KMS-11 (cell line): ENCODE measurements at regions not wholly inside any gene's neighbourhood (a gene's known extent, or its start where the extent isn't known, plus 50 kb on each side); places are given as distances from the start of the nearest gene placed in this dataset.

ENCODE experiments used
- H2AFZ ChIP-seq: fragments of 200-600 bp; sonication (generic); 2 replicates; pipeline ENCODE4 v1.6.1; 2016; ENCODE audit warnings: antibody characterized with exemption, mixed run types, low read depth
- H3K27ac ChIP-seq: fragments of 200-600 bp; sonication (generic); 2 replicates; pipeline ENCODE4 v1.6.1; 2016; ENCODE audit warnings: mild to moderate bottlenecking, mixed run types
- H3K27me3 ChIP-seq: fragments of 200-600 bp; sonication (generic); 2 replicates; pipeline ENCODE4 v1.6.1; 2017; ENCODE audit warnings: mild to moderate bottlenecking, low read depth, mixed run types, moderate library complexity; ENCODE audit not compliant: insufficient read depth
- H3K36me3 ChIP-seq: fragments of 200-600 bp; sonication (generic); 2 replicates; pipeline ENCODE4 v1.6.1; 2017; ENCODE audit warnings: mild to moderate bottlenecking, mixed run types; ENCODE audit not compliant: insufficient read depth
- H3K4me1 ChIP-seq: fragments of 200-600 bp; sonication (generic); 2 replicates; pipeline ENCODE4 v1.6.1; 2016; ENCODE audit warnings: mild to moderate bottlenecking, low read depth, mixed run types; ENCODE audit not compliant: poor library complexity, severe bottlenecking
- H3K4me2 ChIP-seq: fragments of 200-600 bp; sonication (generic); 2 replicates; pipeline ENCODE4 v1.7.0; 2016; ENCODE audit warnings: mild to moderate bottlenecking, mixed run types
- H3K4me3 ChIP-seq: fragments of 200-600 bp; sonication (generic); IDR thresholded peaks from 2 replicates; pipeline ENCODE4 v1.6.1; 2017; ENCODE audit warnings: low read depth, low read length, mixed read lengths; ENCODE audit not compliant: insufficient read depth
- H3K79me2 ChIP-seq: fragments of 200-600 bp; sonication (generic); 2 replicates; pipeline ENCODE4 v1.6.1; 2016; ENCODE audit warnings: low read depth, mixed run types; ENCODE audit not compliant: insufficient read depth
- H3K9ac ChIP-seq: fragments of 200-600 bp; sonication (generic); 2 replicates; pipeline ENCODE4 v1.6.1; 2016; ENCODE audit warnings: mild to moderate bottlenecking, mixed run types
- H4K20me1 ChIP-seq: fragments of 200-600 bp; sonication (generic); 2 replicates; pipeline ENCODE4 v1.6.1; 2016; ENCODE audit warnings: mild to moderate bottlenecking, mixed run types; ENCODE audit not compliant: insufficient read depth
- CTCF ChIP-seq: fragments of 200-600 bp; sonication (generic); conservative IDR thresholded peaks from 2 replicates; pipeline ENCODE4 v1.6.1; 2017; ENCODE audit warnings: low read depth, mild to moderate bottlenecking, antibody characterized with exemption, low read length, moderate library complexity, mixed read lengths

GRCh38 chr18:51545446-51545845, 348.0 kb upstream of the MEX3C start:
- Histone ChIP-seq H3K4me1 (no peaks in the 10 kb centered on the region), H3K27ac (no peak overlapping the region), H3K4me3 (no peak overlapping the region), H2AFZ (no peak overlapping the region), H3K79me2 (no peaks in the 10 kb centered on the region), H3K27me3 (no peaks in the 10 kb centered on the region), H3K36me3 (no peaks in the 10 kb centered on the region), H3K9ac (no peak overlapping the region), H4K20me1 (no peaks in the 10 kb centered on the region), H3K4me2 (no peak overlapping the region)
- no peak for TF ChIP-seq CTCF

- Histone ChIP-seq H3K79me2 (no peaks in the 10 kb centered on the region), H3K4me1 (no peaks in the 10 kb centered on the region), H3K4me3 (no peak overlapping the region), H3K36me3 (no peaks in the 10 kb centered on the region), H3K27me3 (no peaks in the 10 kb centered on the region), H2AFZ (no peak overlapping the region), H3K9ac (no peak overlapping the region), H3K27ac (no peak overlapping the region), H4K20me1 (no peaks in the 10 kb centered on the region), H3K4me2 (no peak overlapping the region)
- no peak for TF ChIP-seq CTCF
Measured at GRCh38 chr18:51559198-51559901, 361.9 kb upstream of the MEX3C start.

- H2AFZ ChIP-seq = no peak overlapping the region
- H3K27me3 ChIP-seq = no peaks in the 10 kb centered on the region
- H3K27ac ChIP-seq = no peak overlapping the region
- no peaks in the 10 kb centered on the region for H3K36me3 ChIP-seq
- H3K4me2 ChIP-seq = no peak overlapping the region
- no peak overlapping the region for H3K4me3 ChIP-seq
- no peaks in the 10 kb centered on the region for H3K79me2 ChIP-seq
- no peaks in the 10 kb centered on the region for H4K20me1 ChIP-seq
- H3K4me1 ChIP-seq = no peaks in the 10 kb centered on the region
- no peak for TF ChIP-seq CTCF
- H3K9ac ChIP-seq = no peak overlapping the region
Measured at GRCh38 chr18:51559902-51560287, 362.4 kb upstream of the MEX3C start.

GRCh38 chr18:51561821-51562220, 364.3 kb upstream of the MEX3C start:
- no peak overlapping the region for H2AFZ ChIP-seq
- H3K9ac ChIP-seq = no peak overlapping the region
- H3K4me2 ChIP-seq = no peak overlapping the region
- H3K36me3 ChIP-seq = no peaks in the 10 kb centered on the region
- H3K4me3 ChIP-seq = no peak overlapping the region
- no peak for TF ChIP-seq CTCF
- no peaks in the 10 kb centered on the region for H3K4me1 ChIP-seq
- H3K79me2 ChIP-seq = no peaks in the 10 kb centered on the region
- no peak overlapping the region for H3K27ac ChIP-seq
- no peaks in the 10 kb centered on the region for H4K20me1 ChIP-seq
- H3K27me3 ChIP-seq = no peaks in the 10 kb centered on the region
